ENCODE measurements at regions not wholly inside any gene's neighbourhood (a gene's known extent, or its start where the extent isn't known, plus 50 kb on each side); places are given as distances from the start of the nearest gene placed in this dataset.

DNA sequence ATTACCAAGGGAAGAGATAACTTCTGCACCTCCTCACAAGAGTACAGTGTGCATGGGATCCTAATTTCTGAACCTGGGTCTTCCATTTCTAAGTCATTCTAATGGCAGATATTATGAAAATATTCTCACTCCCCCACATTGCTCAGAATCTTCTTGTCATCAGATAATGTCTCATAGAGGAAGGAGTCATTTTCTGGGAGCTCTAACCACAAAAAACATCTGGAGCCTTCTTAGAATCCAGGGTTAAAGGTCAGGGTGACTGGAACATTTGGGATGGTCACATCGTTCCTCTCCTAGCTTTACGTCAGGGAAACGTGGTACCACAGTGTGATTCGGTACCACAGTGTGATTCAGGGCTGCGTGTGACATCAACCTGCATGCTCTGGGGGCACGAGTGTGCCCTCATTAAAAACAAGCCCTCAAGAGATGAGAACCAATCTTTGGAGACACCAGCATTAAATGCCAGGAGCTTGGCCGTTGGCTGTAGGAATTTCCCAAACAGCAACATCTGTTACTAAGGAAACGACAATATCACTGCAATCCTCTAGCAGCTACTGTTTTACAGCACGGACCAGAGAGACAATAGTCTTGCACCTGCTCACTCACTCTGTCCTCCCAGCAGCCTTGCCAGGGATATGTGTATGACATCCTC lies 179.1 kb downstream of the PSMG1 start:
- Mint-ChIP-seq H3K27ac (peak overlapping the region; percentile 36), H3K4me3 (no peak overlapping the region), H3K27me3 (no peaks in the 10 kb centered on the region), H3K9me3 (no peaks in the 10 kb centered on the region), H3K36me3 (ENCODE audit: low read depth) (no peaks in the 10 kb centered on the region), H3K4me1 (ENCODE audit: low read depth) (peaks cover 21% of the 10 kb centered on the region)
- Histone ChIP-seq H3K36me3 (ENCODE audit: insufficient read depth, low read length) (no peaks in the 10 kb centered on the region), H3K27ac (ENCODE audit: low read depth in 1 of 2, low read length in 2 of 2) (no peak overlapping the region), H3K9me3 (ENCODE audit: control insufficient read depth in 1 of 2, insufficient read depth in 1 of 2, low read length in 2 of 2) (no peaks in the 10 kb centered on the region), H3K27me3 (ENCODE audit: control insufficient read depth in 1 of 2, insufficient read depth in 2 of 2, low read length in 2 of 2) (no peaks in the 10 kb centered on the region), H3K4me1 (ENCODE audit: insufficient read depth, low read length) (peaks cover 10% of the 10 kb centered on the region), H3K4me3 (ENCODE audit: low read length) (no peak overlapping the region)
- intact Hi-C loops (cut with DNase I, micrococcal nuclease), result no loop called here
- ChIA-PET POLR2A (no interaction called here), CTCF (no interaction called here)
- DNase-seq (peak in 2 of 14 experiments; percentile 32 to 59), ATAC-seq (ENCODE audit: poor library complexity) (no peak)
- TF ChIP-seq, protein P1, sequence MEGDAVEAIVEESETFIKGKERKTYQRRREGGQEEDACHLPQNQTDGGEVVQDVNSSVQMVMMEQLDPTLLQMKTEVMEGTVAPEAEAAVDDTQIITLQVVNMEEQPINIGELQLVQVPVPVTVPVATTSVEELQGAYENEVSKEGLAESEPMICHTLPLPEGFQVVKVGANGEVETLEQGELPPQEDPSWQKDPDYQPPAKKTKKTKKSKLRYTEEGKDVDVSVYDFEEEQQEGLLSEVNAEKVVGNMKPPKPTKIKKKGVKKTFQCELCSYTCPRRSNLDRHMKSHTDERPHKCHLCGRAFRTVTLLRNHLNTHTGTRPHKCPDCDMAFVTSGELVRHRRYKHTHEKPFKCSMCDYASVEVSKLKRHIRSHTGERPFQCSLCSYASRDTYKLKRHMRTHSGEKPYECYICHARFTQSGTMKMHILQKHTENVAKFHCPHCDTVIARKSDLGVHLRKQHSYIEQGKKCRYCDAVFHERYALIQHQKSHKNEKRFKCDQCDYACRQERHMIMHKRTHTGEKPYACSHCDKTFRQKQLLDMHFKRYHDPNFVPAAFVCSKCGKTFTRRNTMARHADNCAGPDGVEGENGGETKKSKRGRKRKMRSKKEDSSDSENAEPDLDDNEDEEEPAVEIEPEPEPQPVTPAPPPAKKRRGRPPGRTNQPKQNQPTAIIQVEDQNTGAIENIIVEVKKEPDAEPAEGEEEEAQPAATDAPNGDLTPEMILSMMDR (IDR thresholded peaks at IDR 0.05), result no peak

DNA sequence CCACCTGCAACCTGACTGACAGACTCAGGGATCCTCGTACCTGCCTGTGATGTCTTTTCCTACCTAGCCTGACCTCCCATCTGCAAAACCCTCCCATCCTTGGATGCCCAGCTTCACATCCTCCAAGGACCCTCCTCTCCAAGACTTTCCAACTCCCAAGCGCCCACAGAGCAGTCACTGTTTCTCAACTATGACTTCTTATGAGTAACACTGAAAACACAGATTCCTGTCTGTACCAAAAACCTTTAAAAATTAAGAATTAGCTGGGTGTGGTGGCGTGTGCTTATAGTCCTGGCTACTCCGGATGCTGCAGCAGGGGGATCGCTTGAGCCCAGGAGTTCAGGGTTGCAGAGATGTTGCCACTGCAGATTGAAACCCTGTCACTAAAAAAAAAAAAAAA lies 181.9 kb downstream of the PSMG1 start:
- Mint-ChIP-seq H3K36me3 (ENCODE audit: low read depth) (no peaks in the 10 kb centered on the region), H3K27ac (no peak overlapping the region), H3K9me3 (no peaks in the 10 kb centered on the region), H3K4me1 (ENCODE audit: low read depth) (peaks cover 21% of the 10 kb centered on the region), H3K27me3 (no peaks in the 10 kb centered on the region), H3K4me3 (no peak overlapping the region)
- Histone ChIP-seq H3K27ac (ENCODE audit: low read depth in 1 of 2, low read length in 2 of 2) (no peak overlapping the region), H3K9me3 (ENCODE audit: control insufficient read depth in 1 of 2, insufficient read depth in 1 of 2, low read length in 2 of 2) (no peaks in the 10 kb centered on the region), H3K27me3 (ENCODE audit: control insufficient read depth in 1 of 2, insufficient read depth in 2 of 2, low read length in 2 of 2) (no peaks in the 10 kb centered on the region), H3K4me1 (ENCODE audit: insufficient read depth, low read length) (peaks cover 9% of the 10 kb centered on the region), H3K4me3 (ENCODE audit: low read length) (no peak overlapping the region), H3K36me3 (ENCODE audit: insufficient read depth, low read length) (no peaks in the 10 kb centered on the region)
- ChIA-PET CTCF (no interaction called here), POLR2A (no interaction called here)
- TF ChIP-seq, protein P1 (IDR thresholded peaks at IDR 0.05), result no peak
- intact Hi-C loops (cut with DNase I, micrococcal nuclease), result no loop called here
- no peak for DNase-seq
- no peak for ATAC-seq (ENCODE audit: poor library complexity)

DNA sequence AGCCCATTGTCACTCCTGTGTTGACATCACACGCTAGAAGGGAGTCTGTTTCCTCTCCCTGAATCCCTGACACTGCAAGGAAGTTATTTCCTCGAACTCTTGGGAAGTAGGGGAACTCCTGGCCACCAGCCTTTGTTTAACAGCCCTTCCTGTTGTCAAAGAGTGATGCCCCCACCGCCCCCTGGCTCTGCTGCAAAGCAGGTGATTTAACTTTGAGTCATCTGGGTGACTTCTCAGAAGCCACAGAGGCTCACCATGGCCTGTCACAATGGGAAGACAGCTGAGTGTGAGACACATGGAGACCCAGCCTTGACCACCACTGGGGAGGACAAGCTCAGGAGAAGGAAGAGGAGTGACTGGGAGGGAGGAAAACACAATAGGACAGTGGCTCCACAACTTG lies 182.8 kb downstream of the PSMG1 start:
- no peaks in the 10 kb centered on the region for H3K9me3 Mint-ChIP-seq
- no peak overlapping the region for H3K27ac ChIP-seq (ENCODE audit: low read depth in 1 of 2, low read length in 2 of 2)
- DNase-seq (peak in 2 of 14 experiments; percentile 36 to 66), ATAC-seq (ENCODE audit: poor library complexity) (no peak)
- TF ChIP-seq, protein P1 (IDR thresholded peaks at IDR 0.05), result no peak
- no peaks in the 10 kb centered on the region for H3K27me3 ChIP-seq (ENCODE audit: control insufficient read depth in 1 of 2, insufficient read depth in 2 of 2, low read length in 2 of 2)
- no peaks in the 10 kb centered on the region for H3K36me3 ChIP-seq (ENCODE audit: insufficient read depth, low read length)
- CTCF ChIA-PET, result no interaction called here
- no peak overlapping the region for H3K4me3 Mint-ChIP-seq
- no peaks in the 10 kb centered on the region for H3K27me3 Mint-ChIP-seq
- H3K27ac Mint-ChIP-seq, result no peak overlapping the region
- H3K36me3 Mint-ChIP-seq (ENCODE audit: low read depth), result no peaks in the 10 kb centered on the region
- peaks cover 21% of the 10 kb centered on the region for H3K4me1 Mint-ChIP-seq (ENCODE audit: low read depth)
- POLR2A ChIA-PET, result no interaction called here
- no peaks in the 10 kb centered on the region for H3K9me3 ChIP-seq (ENCODE audit: control insufficient read depth in 1 of 2, insufficient read depth in 1 of 2, low read length in 2 of 2)
- no peak overlapping the region for H3K4me3 ChIP-seq (ENCODE audit: low read length)
- intact Hi-C loops (cut with DNase I, micrococcal nuclease), result no loop called here
- peaks cover 8% of the 10 kb centered on the region for H3K4me1 ChIP-seq (ENCODE audit: insufficient read depth, low read length)

All from CD4-positive, alpha-beta T cell (primary cell).